CD4-positive, alpha-beta T cell (primary cell): ENCODE measurements at regions not wholly inside any gene's neighbourhood (a gene's known extent, or its start where the extent isn't known, plus 50 kb on each side); places are given as distances from the start of the nearest gene placed in this dataset.
A peak's percentile ranks its signal among the peaks of the same experiment; 100 is the strongest.

Source experiments
- ATAC-seq: fragments of 200-7000 bp; cut with Tn5 transposase; one replicate; pipeline ENCODE4 v1.10.0; 2022; ENCODE audit warnings: mild to moderate bottlenecking; ENCODE audit not compliant: poor library complexity
- CTCF ChIA-PET: fragments of 350-600 bp; sonication (Branson Sonifier 250); formaldehyde crosslinking; loops from one replicate; lab custom pipeline; 2021; ENCODE audit warnings: antibody characterized with exemption, inconsistent platforms; lab: Charles Lee
- POLR2A ChIA-PET: fragments of 350-600 bp; sonication (Branson Sonifier 250); formaldehyde crosslinking; loops from one replicate; lab custom pipeline; 2021; ENCODE audit warnings: antibody characterized with exemption, inconsistent platforms; lab: Charles Lee
- DNase-seq, 14 experiments: peaks; one replicate each; pipeline ENCODE4 v3.0.0-alpha.2; 2013 to 2020; ENCODE audit warnings: mixed read lengths in 2 of 14
- H3K27ac ChIP-seq, 2 donors: one replicate each; pipeline versions ENCODE4 v1.5.1 to v1.7.0; 2013; ENCODE audit warnings: low read length in 2 of 2, low read depth in 1 of 2, mild to moderate bottlenecking in 1 of 2
- H3K27me3 ChIP-seq, 2 experiments: 1 replicate in 1 of 2; 2 replicates in 1 of 2; pipeline versions ENCODE4 v1.6.1 to v1.7.0; 2013; ENCODE audit warnings: low read length in 2 of 2, control low read depth in 1 of 2, mild to moderate bottlenecking in 1 of 2, moderate library complexity in 1 of 2; ENCODE audit not compliant: insufficient read depth in 2 of 2, control insufficient read depth in 1 of 2
- H3K36me3 ChIP-seq: one replicate; pipeline ENCODE4 v1.6.1; 2013; ENCODE audit warnings: low read length, control low read depth; ENCODE audit not compliant: insufficient read depth
- H3K4me1 ChIP-seq: one replicate; pipeline ENCODE4 v1.6.1; 2013; ENCODE audit warnings: low read length, control low read depth; ENCODE audit not compliant: insufficient read depth
- H3K4me3 ChIP-seq: one replicate; pipeline ENCODE4 v1.5.1; 2013; ENCODE audit warnings: mild to moderate bottlenecking, low read length, moderate library complexity
- H3K9me3 ChIP-seq, 2 experiments: 1 replicate in 1 of 2; 2 replicates in 1 of 2; pipeline versions ENCODE4 v1.6.1 to v1.7.0; 2013; ENCODE audit warnings: low read length in 2 of 2, mild to moderate bottlenecking in 2 of 2, control low read depth in 1 of 2, moderate library complexity in 1 of 2; ENCODE audit not compliant: control insufficient read depth in 1 of 2, insufficient read depth in 1 of 2
- H3K27ac Mint-ChIP-seq: one replicate; pipeline ENCODE4 v1.8.0; 2020; ENCODE audit warnings: mixed read lengths
- H3K27me3 Mint-ChIP-seq: one replicate; pipeline ENCODE4 v1.8.0; 2021; ENCODE audit warnings: mixed read lengths
- H3K36me3 Mint-ChIP-seq: one replicate; pipeline ENCODE4 v1.8.0; 2021; ENCODE audit warnings: low read depth, mixed read lengths
- H3K4me1 Mint-ChIP-seq: one replicate; pipeline ENCODE4 v1.8.0; 2021; ENCODE audit warnings: low read depth, mixed read lengths
- H3K4me3 Mint-ChIP-seq: one replicate; pipeline ENCODE4 v1.8.0; 2020; ENCODE audit warnings: mild to moderate bottlenecking, mixed read lengths
- H3K9me3 Mint-ChIP-seq: one replicate; pipeline ENCODE4 v1.8.0; 2020; ENCODE audit warnings: mixed read lengths
- CTCF ChIP-seq: fragments of 200-600 bp; IDR thresholded peaks from one replicate; pipeline ENCODE4 v1.8.0; 2022; ENCODE audit warnings: antibody characterized with exemption, mild to moderate bottlenecking
- intact Hi-C, 2 experiments: fragments of 100-400 bp; cut with DNase I in 1 of 2; cut with micrococcal nuclease in 1 of 2; formaldehyde crosslinking; loops; one replicate each; pipeline versions ENCODE4 v1.15.1 to v1.9.0; 2023 to 2025; cut with DNase I, micrococcal nuclease

GRCh38 chr6:170095273-170095981 lies 195.5 kb downstream of the DLL1 start:
- Histone ChIP-seq H3K36me3 (no peaks in the 10 kb centered on the region), H3K4me3 (no peak overlapping the region), H3K9me3 (no peaks in the 10 kb centered on the region), H3K27ac (no peak overlapping the region), H3K4me1 (peaks cover 11% of the 10 kb centered on the region), H3K27me3 (no peaks in the 10 kb centered on the region)
- ATAC-seq (no peak), DNase-seq (peak in 2 of 14 experiments; percentile 7 to 22)
- intact Hi-C loops, result no loop called here
- no peak overlapping the region for H3K27ac Mint-ChIP-seq
- CTCF ChIA-PET, result no interaction called here
- H3K4me3 Mint-ChIP-seq, result no peak overlapping the region
- no peak for TF ChIP-seq CTCF
- POLR2A ChIA-PET, result no interaction called here
- H3K4me1 Mint-ChIP-seq, result peaks cover 5% of the 10 kb centered on the region
- no peaks in the 10 kb centered on the region for H3K27me3 Mint-ChIP-seq
- no peaks in the 10 kb centered on the region for H3K36me3 Mint-ChIP-seq
- H3K9me3 Mint-ChIP-seq, result no peaks in the 10 kb centered on the region

GRCh38 chr6:170094686-170095272 lies 196.1 kb downstream of the DLL1 start:
- Mint-ChIP-seq H3K9me3 (no peaks in the 10 kb centered on the region), H3K4me3 (no peak overlapping the region), H3K27me3 (no peaks in the 10 kb centered on the region), H3K36me3 (no peaks in the 10 kb centered on the region), H3K27ac (no peak overlapping the region), H3K4me1 (peaks cover 11% of the 10 kb centered on the region)
- no peak for TF ChIP-seq CTCF
- H3K36me3 ChIP-seq, result no peaks in the 10 kb centered on the region
- H3K4me1 ChIP-seq, result peaks cover 16% of the 10 kb centered on the region
- intact Hi-C loops, result no loop called here
- no peaks in the 10 kb centered on the region for H3K9me3 ChIP-seq
- no peak overlapping the region for H3K4me3 ChIP-seq
- POLR2A ChIA-PET, result no interaction called here
- no peaks in the 10 kb centered on the region for H3K27me3 ChIP-seq
- CTCF ChIA-PET, result no interaction called here
- ATAC-seq (no peak), DNase-seq (peak in 1 of 14 experiments; percentile 14)
- H3K27ac ChIP-seq, result no peak overlapping the region

- no peaks in the 10 kb centered on the region for H3K27me3 ChIP-seq
- no peak overlapping the region for H3K27ac Mint-ChIP-seq
- ChIA-PET POLR2A (no interaction called here), CTCF (no interaction called here)
- DNase-seq (peak in 2 of 14 experiments; percentile 28 to 32), ATAC-seq (no peak)
- TF ChIP-seq CTCF, result no peak
- H3K36me3 Mint-ChIP-seq, result no peaks in the 10 kb centered on the region
- H3K9me3 Mint-ChIP-seq, result no peaks in the 10 kb centered on the region
- peaks cover 20% of the 10 kb centered on the region for H3K4me1 Mint-ChIP-seq
- no peaks in the 10 kb centered on the region for H3K27me3 Mint-ChIP-seq
- intact Hi-C loops, result no loop called here
- H3K4me3 ChIP-seq, result no peak overlapping the region
- H3K27ac ChIP-seq, result no peak overlapping the region
- H3K4me1 ChIP-seq, result peaks cover 24% of the 10 kb centered on the region
- H3K4me3 Mint-ChIP-seq, result no peak overlapping the region
- no peaks in the 10 kb centered on the region for H3K36me3 ChIP-seq
- no peaks in the 10 kb centered on the region for H3K9me3 ChIP-seq
Measured at GRCh38 chr6:170093658-170094596, 197.0 kb downstream of the DLL1 start.
